ENCODE measurements at regions not wholly inside any gene's neighbourhood (a gene's known extent, or its start where the extent isn't known, plus 50 kb on each side); places are given as distances from the start of the nearest gene placed in this dataset.

- DNase-seq, result no peak
These were observed 416.4 kb downstream of the TCERG1L start for GRCh38 chr10:130895161-130895560.

- DNase-seq, result no peak
These were observed 413.7 kb downstream of the TCERG1L start for GRCh38 chr10:130897815-130898214.

GRCh38 chr10:130898381-130898780 is 413.1 kb downstream of the TCERG1L start:
- no peak for DNase-seq

GRCh38 chr10:130899856-130900255 is 411.7 kb downstream of the TCERG1L start:
- DNase-seq, result no peak

- DNase-seq, result no peak
These were observed 410.9 kb downstream of the TCERG1L start for GRCh38 chr10:130900441-130901160.

GRCh38 chr10:130901311-130902165 is 410.0 kb downstream of the TCERG1L start:
- DNase-seq, result no peak

GRCh38 chr10:130902471-130902870 is 409.1 kb downstream of the TCERG1L start:
- no peak for DNase-seq

- DNase-seq, result no peak
These were observed 408.6 kb downstream of the TCERG1L start for GRCh38 chr10:130902929-130903328.

DNA sequence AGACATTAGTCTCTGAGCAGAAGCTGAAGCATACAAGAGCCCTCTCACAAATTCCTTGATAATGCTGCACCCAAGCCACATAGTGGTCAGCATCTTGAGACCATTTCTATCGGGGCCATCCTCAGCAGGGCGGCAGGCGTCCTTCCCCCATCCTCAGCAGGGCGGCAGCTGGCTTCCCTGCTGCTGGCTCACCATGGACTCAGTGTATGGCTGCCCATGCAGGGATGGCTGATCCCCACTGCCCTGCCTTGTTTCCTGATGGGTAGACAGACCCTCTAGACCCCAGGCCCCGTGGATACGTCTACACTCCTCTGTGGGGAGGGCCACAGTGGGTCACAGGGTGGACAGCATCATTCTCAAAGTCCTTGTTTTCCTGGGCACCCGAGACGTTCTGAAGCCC is 406.8 kb downstream of the TCERG1L start:
- DNase-seq, result no peak

DNA sequence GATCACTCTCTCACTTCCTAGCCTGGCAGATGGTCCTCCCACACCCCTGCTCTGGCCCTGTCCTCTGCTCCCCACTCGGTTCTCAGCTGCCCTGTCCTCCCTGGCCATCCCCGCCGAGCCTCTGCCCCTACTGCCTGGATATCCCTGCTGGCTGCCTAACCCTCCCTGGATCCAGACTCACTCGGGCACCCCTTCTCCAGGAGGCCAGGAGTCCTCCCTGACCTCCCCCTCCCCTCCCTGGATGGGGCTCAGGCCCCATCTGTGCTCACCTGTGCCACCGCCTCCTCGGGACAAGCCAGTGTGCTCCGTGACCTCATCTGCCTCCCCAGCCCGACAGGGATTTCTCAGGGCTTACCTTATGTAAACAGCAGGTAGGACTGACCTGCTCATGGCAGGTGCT is 406.1 kb downstream of the TCERG1L start:
- no peak for DNase-seq

- DNase-seq, result no peak
These were observed 405.6 kb downstream of the TCERG1L start for GRCh38 chr10:130905921-130906320.

- no peak for DNase-seq
These were observed 400.7 kb downstream of the TCERG1L start for GRCh38 chr10:130910848-130911247.

- DNase-seq, result no peak
These were observed 397.7 kb downstream of the TCERG1L start for GRCh38 chr10:130913844-130914243.

DNA sequence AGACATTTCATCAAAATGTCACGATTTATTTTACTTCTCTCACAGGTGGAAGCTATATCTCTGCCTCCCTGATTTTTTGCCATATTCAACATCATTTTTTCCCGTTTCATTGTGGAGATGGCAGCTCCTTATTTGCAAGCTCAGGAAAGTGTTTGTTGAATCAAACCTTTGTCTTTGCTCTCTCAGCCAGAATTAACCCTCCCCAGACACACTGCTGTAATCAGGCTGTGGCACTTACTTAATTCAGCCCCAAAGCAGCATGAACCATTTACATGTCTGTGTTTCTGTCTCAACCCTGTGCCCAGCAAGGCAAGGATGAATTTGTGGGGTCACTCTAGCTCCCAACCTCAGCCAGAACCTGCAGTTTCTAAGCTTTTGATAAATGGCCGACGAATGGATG is 397.2 kb downstream of the TCERG1L start:
- no peak for DNase-seq

GRCh38 chr10:130915065-130915464 is 396.5 kb downstream of the TCERG1L start:
- DNase-seq, result no peak

- no peak for DNase-seq
These were observed 390.1 kb downstream of the TCERG1L start for GRCh38 chr10:130921461-130921860.

DNA sequence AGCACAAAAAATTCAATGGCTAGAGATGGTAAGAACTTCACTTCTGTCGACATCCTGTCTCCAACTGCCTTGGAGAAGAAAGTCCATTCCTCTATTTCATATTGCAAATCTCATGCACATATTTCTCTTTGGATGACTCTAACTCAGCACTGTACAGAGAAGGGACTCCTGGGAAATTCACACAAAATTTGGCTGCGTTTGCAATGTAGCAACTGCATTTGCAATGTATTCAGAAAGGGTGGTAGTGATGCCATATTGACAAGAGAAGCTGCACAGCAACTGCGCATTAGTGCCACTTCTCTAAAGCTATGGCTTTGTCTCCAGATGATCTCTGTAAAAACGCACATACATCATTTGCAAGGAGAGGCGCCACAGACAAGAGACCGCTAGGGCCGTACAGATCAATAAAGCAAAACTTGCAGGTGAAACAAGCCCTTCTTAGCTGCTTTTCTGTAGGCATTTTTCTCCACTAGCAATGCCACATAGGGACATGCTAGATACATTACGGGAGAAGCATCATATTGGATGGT is 389.5 kb downstream of the TCERG1L start:
- DNase-seq, result no peak

- no peak for DNase-seq
These were observed 387.9 kb downstream of the TCERG1L start for GRCh38 chr10:130923596-130923995.

DNA sequence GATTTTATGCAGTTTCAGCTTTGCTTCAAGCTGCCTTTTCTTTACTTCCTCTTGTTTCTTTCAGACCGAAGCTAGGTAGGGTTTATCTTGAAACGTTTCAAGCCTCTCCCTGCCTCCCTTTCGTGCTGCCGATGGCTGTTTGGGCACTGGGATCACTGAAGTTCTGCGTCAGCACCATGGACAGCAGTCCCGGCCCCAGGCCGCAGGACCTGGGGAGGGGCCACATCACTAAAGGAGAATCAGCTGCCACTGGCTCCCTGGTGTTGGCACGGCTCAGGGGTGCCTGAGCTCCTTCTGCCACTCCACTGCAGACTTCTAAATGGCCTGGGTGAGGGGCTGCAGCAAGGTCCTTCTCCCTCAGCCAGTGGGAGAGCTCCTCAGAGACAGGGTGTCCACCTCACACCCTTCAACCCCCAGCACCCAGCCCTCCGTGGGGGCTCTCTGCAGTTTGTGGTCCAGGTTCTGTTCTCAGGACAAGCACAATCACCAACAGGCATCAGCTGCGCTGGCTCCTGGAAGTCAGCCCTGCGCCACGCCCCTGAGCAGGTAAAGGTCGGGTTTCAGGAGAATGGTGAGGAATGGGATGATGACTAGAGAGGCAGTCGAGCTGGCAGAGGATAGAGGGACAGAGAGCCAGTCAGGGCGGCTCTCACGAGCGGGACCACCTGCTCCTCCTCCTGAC is 387.2 kb downstream of the TCERG1L start:
- no peak for DNase-seq

- no peak for DNase-seq
These were observed 385.1 kb downstream of the TCERG1L start for GRCh38 chr10:130926442-130926841.

DNA sequence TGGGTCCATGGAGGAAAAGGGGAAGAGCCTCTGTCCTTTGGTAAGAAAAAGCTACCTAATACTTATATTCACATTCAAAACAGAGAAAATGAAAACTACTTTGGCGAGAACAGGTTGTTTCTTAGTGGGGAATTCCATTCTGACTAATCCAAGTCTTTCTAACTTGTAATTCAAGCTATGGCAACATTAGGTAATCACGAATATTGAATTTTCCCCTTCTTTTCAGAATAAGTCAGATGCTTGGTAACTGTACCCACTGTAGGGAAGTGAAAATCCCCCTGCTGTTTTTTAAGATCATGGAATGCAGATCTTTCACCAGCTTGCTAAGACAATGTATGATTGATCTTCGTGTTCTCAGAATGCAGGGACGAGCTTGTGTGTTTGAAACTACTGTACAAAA is 384.4 kb downstream of the TCERG1L start:
- no peak for DNase-seq

- DNase-seq, result no peak
These were observed 383.2 kb downstream of the TCERG1L start for GRCh38 chr10:130928306-130928705.

Measured in CD4-positive, alpha-beta T cell treated with Interferon alpha-2 for 1 hour (primary cell).